NCI-H146 (cell line): ENCODE measurements at regions not wholly inside any gene's neighbourhood (a gene's known extent, or its start where the extent isn't known, plus 50 kb on each side); places are given as distances from the start of the nearest gene placed in this dataset.
"Not testable (repeated sequence)": the region's sequence is repeated elsewhere in the genome, so short reads cannot be mapped to it uniquely, and the experiment has no call there.

Experiments
- DNase-seq: peaks from one replicate; lab custom pipeline; 2025; lab: John Stamatoyannopoulos, UW

DNA sequence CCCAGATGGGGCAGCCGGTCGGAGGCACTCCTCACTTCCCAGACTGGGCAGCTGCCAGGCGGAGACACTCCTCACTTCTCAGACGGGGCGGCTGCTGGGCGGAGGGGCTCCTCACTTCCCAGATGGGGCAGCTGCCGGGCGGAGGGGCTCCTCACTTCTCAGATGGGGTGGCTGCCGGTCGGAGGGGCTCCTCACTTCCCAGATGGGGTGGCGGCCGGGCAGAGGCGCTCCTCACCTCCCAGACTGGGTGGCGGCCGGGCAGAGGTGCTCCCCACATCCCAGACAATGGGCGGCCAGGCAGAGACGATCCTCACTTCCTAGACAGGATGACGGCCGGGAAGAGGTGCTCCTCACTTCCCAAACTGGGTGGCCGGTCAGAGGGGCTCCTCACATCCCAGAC, 55.2 kb upstream of the DHRS4 start:
- not testable (repeated sequence) for DNase-seq

DNA sequence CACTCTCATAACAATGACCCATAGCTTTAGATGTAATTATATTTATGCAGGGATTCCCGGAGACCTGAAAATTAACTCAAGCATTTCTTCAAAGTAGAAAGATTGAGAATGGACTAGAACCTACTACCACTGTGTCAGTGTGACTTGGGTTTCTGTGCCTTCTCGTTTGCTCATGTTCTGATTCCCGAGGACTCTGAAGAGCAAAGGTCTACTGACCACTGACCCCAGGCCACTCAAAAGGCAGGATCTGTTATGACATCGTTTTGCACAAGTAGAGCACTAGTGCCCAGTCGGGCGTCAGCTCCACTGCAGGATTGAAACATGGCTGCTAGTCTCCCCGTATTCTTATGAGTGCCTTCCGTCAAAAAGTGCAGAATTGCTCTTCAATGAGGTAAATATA, 53.8 kb upstream of the DHRS4 start:
- DNase-seq = no peak

DNA sequence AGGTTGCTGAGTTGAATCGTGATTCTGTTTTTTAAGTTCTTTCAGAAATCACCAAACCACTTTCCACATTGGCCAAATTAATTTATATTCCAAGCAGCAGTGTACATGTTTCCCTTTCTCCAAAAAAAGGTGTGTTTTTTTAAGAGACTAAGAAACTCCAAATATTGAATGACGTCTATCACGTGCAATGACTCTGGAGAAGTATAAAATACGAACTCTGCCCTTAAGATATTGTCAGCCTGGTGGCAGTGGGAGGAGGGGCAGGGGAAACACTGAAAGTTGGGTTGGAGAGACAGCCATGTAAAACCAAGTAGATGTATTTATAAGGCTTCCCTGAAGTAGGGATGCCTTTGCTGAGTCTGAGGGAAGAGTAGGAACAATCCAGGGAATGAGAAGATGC, 50.1 kb upstream of the DHRS4 start:
- DNase-seq = no peak
